DND-41 (cell line): ENCODE measurements at regions not wholly inside any gene's neighbourhood (a gene's known extent, or its start where the extent isn't known, plus 50 kb on each side); places are given as distances from the start of the nearest gene placed in this dataset.

Source experiments
- CTCF ChIP-seq: IDR thresholded peaks from 2 replicates; pipeline ENCODE4 v1.5.1; 2012; ENCODE audit warnings: borderline replicate concordance, low read length, moderate library complexity, mild to moderate bottlenecking; ENCODE audit not compliant: poor library complexity, severe bottlenecking; ENCODE audit errors: extremely low read depth
- EZH2 ChIP-seq: IDR thresholded peaks from 3 replicates; pipeline ENCODE4 v1.6.1; 2012; ENCODE audit warnings: borderline replicate concordance, low read depth, mild to moderate bottlenecking, moderate library complexity, low read length, inconsistent platforms; ENCODE audit not compliant: severe bottlenecking

- TF ChIP-seq CTCF, result no peak
- no peak for TF ChIP-seq EZH2
These were observed 207.8 kb upstream of the FAM3C start for GRCh38 chr7:121603886-121604285.
